HG03558 (cell line): ENCODE measurements at regions not wholly inside any gene's neighbourhood (a gene's known extent, or its start where the extent isn't known, plus 50 kb on each side); places are given as distances from the start of the nearest gene placed in this dataset.

Source experiments
- ATAC-seq: cut with Tn5 transposase; IDR thresholded peaks from one replicate; pipeline ENCODE4 v1.9.1; 2021; ENCODE audit warnings: moderate number of reproducible peaks; ENCODE audit not compliant: unreplicated experiment; ENCODE audit errors: extremely low read depth

GRCh38 chr21:38879912-38880576, 74.3 kb downstream of the ETS2 start:
- no peak for ATAC-seq

DNA sequence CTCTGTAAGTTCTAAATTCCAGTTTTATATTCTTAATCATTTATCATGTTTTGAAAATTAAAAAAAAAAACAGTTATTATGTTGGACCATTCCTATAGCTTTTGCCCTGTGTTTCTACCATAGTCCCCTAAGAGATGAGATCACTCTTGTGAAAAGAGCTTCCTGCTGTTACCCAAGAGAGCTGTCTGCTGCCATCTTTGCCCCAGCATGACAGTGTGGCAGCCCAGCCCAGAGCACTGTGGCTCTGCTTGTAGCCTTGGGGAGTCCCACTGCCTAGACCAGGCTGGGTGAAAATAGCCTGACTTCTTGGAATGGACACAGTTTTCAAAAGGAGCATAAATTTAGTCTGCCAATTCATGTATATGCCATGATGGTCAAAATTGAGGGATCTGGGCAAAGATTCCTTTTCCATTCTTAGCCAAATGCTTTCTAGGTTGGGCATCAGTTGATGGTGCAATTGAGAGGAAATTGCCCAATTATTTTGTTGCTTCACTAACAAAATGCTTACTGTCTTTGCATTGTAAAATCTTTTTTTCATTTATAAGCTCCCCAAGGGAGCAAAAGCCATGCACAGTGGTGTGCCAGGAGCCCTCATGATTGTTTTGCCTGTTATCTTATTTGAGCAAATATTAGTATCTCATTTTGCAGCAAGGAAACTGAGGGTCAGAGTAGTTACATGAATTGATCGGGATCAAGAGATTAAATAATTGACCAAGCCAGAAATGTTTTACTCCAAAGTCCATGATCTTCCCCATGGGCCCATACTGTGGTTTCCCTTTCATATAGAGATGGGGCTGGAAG, 72.8 kb downstream of the ETS2 start:
- ATAC-seq = no peak

GRCh38 chr21:38875694-38876492, 70.2 kb downstream of the ETS2 start:
- ATAC-seq = no peak
